ENCODE measurements at regions not wholly inside any gene's neighbourhood (a gene's known extent, or its start where the extent isn't known, plus 50 kb on each side); places are given as distances from the start of the nearest gene placed in this dataset.
A peak's percentile ranks its signal among the peaks of the same experiment; 100 is the strongest.

GRCh38 chr15:95018888-95019545 is 787.7 kb downstream of the MCTP2 start:
- no peak overlapping the region for H3K4me2 ChIP-seq (ENCODE audit: control insufficient read depth, extremely low read depth, insufficient read depth, low read depth, low read length)
- no peaks in the 10 kb centered on the region for H3K27me3 ChIP-seq (ENCODE audit: control insufficient read depth, extremely low read depth, insufficient read depth, low read length)
- H3K9me3 ChIP-seq (ENCODE audit: control insufficient read depth, low read depth, low read length): no peaks in the 10 kb centered on the region
- no peaks in the 10 kb centered on the region for H3K9me1 ChIP-seq (ENCODE audit: control insufficient read depth, extremely low read depth, insufficient read depth, low read length)
- DNase-seq (ENCODE audit: low read depth, low spot score) (peak; percentile 33), FAIRE-seq (peak; percentile 72)
- no peak overlapping the region for H3K4me3 ChIP-seq (ENCODE audit: control insufficient read depth in 2 of 3, extremely low read depth in 1 of 3, insufficient read depth in 2 of 3, low read depth in 1 of 3, low read length in 3 of 3)
- peaks cover 13% of the 10 kb centered on the region for H3K4me1 ChIP-seq (ENCODE audit: control insufficient read depth, extremely low read depth, insufficient read depth, low read length)
- H2AFZ ChIP-seq (ENCODE audit: control insufficient read depth, low read length): no peak overlapping the region
- no peak overlapping the region for H3K9ac ChIP-seq (ENCODE audit: control insufficient read depth, extremely low read depth, insufficient read depth, low read length)
- no peaks in the 10 kb centered on the region for H3K79me2 ChIP-seq (ENCODE audit: control insufficient read depth, insufficient read depth, low read length)
- no peaks in the 10 kb centered on the region for H3K36me3 ChIP-seq (ENCODE audit: control insufficient read depth in 2 of 2, extremely low read depth in 1 of 2, insufficient read depth in 2 of 2, low read length in 2 of 2)
- no peak overlapping the region for H3K27ac ChIP-seq (ENCODE audit: control insufficient read depth, insufficient read depth, low read length)
- TF ChIP-seq CTCF (optimal IDR thresholded peaks at IDR 0.05 in 1 of 3, IDR thresholded peaks at IDR 0.05 in 1 of 3, conservative IDR thresholded peaks at IDR 0.05 in 1 of 3; ENCODE audit: extremely low read depth in 1 of 3, insufficient read depth in 2 of 3, low read length in 3 of 3): no peak
- TF ChIP-seq EZH2 (IDR thresholded peaks at IDR 0.05; ENCODE audit: low read length): no peak
- H4K20me1 ChIP-seq (ENCODE audit: control insufficient read depth, extremely low read depth, insufficient read depth, low read length): no peaks in the 10 kb centered on the region
- dilution Hi-C loops (cut with MboI; ENCODE audit: extremely low pct_ligation_motif_present, low sequenced_read_pairs): no loop called here

- H3K27ac ChIP-seq (ENCODE audit: control insufficient read depth, insufficient read depth, low read length): no peak overlapping the region
- H4K20me1 ChIP-seq (ENCODE audit: control insufficient read depth, extremely low read depth, insufficient read depth, low read length): no peaks in the 10 kb centered on the region
- FAIRE-seq (peak; percentile 13), DNase-seq (ENCODE audit: low read depth, low spot score) (no peak)
- H3K9me3 ChIP-seq (ENCODE audit: control insufficient read depth, low read depth, low read length): no peaks in the 10 kb centered on the region
- no peak overlapping the region for H3K4me2 ChIP-seq (ENCODE audit: control insufficient read depth, extremely low read depth, insufficient read depth, low read depth, low read length)
- dilution Hi-C loops (cut with MboI; ENCODE audit: extremely low pct_ligation_motif_present, low sequenced_read_pairs): no loop called here
- H3K36me3 ChIP-seq (ENCODE audit: control insufficient read depth in 2 of 2, extremely low read depth in 1 of 2, insufficient read depth in 2 of 2, low read length in 2 of 2): no peaks in the 10 kb centered on the region
- no peaks in the 10 kb centered on the region for H3K9me1 ChIP-seq (ENCODE audit: control insufficient read depth, extremely low read depth, insufficient read depth, low read length)
- no peak overlapping the region for H3K9ac ChIP-seq (ENCODE audit: control insufficient read depth, extremely low read depth, insufficient read depth, low read length)
- no peak overlapping the region for H3K4me3 ChIP-seq (ENCODE audit: control insufficient read depth in 2 of 3, extremely low read depth in 1 of 3, insufficient read depth in 2 of 3, low read depth in 1 of 3, low read length in 3 of 3)
- no peaks in the 10 kb centered on the region for H3K79me2 ChIP-seq (ENCODE audit: control insufficient read depth, insufficient read depth, low read length)
- H3K27me3 ChIP-seq (ENCODE audit: control insufficient read depth, extremely low read depth, insufficient read depth, low read length): no peaks in the 10 kb centered on the region
- TF ChIP-seq CTCF (optimal IDR thresholded peaks at IDR 0.05 in 1 of 3, IDR thresholded peaks at IDR 0.05 in 1 of 3, conservative IDR thresholded peaks at IDR 0.05 in 1 of 3; ENCODE audit: extremely low read depth in 1 of 3, insufficient read depth in 2 of 3, low read length in 3 of 3) (no peak), EZH2 (IDR thresholded peaks at IDR 0.05; ENCODE audit: low read length) (no peak)
- H3K4me1 ChIP-seq (ENCODE audit: control insufficient read depth, extremely low read depth, insufficient read depth, low read length): peaks cover 13% of the 10 kb centered on the region
- no peak overlapping the region for H2AFZ ChIP-seq (ENCODE audit: control insufficient read depth, low read length)
These were observed 788.5 kb downstream of the MCTP2 start for GRCh38 chr15:95019907-95020306.

Measured in keratinocyte (primary cell).